ENCODE measurements at regions not wholly inside any gene's neighbourhood (a gene's known extent, or its start where the extent isn't known, plus 50 kb on each side); places are given as distances from the start of the nearest gene placed in this dataset.
A peak's percentile ranks its signal among the peaks of the same experiment; 100 is the strongest.

GRCh38 chr5:8615142-8615858, 746.4 kb downstream of the MTRR start:
- DNase-seq (ENCODE audit: low read depth), result no peak
- TF ChIP-seq CTCF (IDR thresholded peaks at IDR 0.05; ENCODE audit: low read length, missing control alignments), result no peak
- no peak overlapping the region for H3K4me3 ChIP-seq (replicated peaks; ENCODE audit: low read depth, low read length)

DNA sequence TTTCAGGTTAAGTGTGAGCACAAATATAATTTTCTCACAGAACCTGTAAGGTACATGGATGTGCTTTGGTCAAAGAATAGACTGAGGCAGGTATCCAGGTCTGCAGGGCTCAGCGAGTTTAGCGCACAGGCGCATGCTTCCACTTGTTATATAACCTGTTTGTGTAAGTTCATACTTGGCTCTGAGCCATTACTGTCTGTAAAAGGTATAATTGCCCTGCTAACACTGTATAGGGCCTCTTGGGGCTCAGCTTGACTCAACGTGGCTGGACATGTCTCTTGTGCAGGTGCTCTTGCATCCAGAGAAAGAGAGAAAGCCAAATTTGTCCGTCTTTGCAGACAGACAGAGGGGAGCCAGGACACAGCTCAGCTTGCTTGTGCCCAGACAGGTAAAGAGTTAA, 759.6 kb downstream of the MTRR start:
- no peak overlapping the region for H3K4me3 ChIP-seq (replicated peaks; ENCODE audit: low read depth, low read length)
- DNase-seq (ENCODE audit: low read depth), result no peak
- TF ChIP-seq CTCF (IDR thresholded peaks at IDR 0.05; ENCODE audit: low read length, missing control alignments), result no peak

DNA sequence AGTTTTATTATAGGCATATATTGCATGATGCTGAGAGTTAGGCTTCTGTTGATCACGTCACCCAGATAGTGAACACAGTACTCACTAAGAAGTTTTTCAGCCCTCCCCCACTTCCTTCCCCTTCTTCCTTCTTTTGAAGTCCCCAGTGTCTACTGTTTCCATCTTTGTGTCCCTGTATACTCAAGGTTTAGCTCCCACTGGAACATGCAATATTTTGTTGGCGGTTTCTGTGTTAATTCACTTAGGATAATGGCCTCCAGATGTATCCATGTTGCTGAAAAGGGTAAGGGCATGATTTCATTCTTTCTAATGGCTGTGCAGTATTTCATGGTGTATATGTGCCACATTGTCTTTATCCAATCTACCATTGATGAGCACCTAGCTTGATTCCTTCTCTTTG, 764.3 kb downstream of the MTRR start:
- no peak overlapping the region for H3K4me3 ChIP-seq (replicated peaks; ENCODE audit: low read depth, low read length)
- no peak for TF ChIP-seq CTCF (IDR thresholded peaks at IDR 0.05; ENCODE audit: low read length, missing control alignments)
- no peak for DNase-seq (ENCODE audit: low read depth)

DNA sequence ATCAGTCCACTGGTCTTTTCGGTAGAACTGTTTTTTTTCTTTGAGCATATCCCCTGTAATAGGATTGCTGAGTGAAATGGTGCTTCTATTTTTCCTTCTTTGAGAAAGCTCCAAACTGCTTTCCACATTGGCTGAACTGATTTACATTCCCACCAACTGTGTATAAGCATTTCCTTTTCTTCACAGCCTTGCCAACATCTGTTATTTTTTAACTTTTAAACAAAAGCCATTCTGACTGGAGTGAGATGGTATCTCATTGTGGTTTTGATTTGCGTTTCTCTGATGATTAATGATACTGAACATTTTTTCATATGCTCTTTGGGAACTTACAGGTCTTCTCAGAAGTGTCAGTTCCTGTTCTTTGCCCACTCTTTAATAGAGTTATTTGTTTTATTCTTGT, 764.7 kb downstream of the MTRR start:
- no peak for TF ChIP-seq CTCF (IDR thresholded peaks at IDR 0.05; ENCODE audit: low read length, missing control alignments)
- DNase-seq (ENCODE audit: low read depth), result peak; percentile 66
- no peak overlapping the region for H3K4me3 ChIP-seq (replicated peaks; ENCODE audit: low read depth, low read length)

DNA sequence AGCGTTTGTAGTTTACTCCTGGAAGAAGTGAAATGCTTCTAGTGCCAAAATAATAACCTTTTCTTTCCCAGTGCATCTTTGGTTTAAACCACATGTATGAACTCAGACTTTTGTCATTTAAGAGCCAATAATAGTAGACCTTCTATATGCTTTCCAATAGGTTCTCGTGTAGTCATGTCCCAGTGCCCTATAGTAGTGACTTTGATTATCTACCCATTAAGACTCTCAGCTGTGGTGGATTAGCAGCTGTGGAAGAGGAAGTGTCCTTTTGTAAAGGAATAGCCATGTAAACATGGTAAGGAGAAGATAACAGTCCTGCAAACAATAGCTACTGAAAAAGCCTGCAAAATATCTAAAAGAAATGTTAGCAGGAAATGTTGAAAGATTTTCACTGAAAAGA, 765.3 kb downstream of the MTRR start:
- no peak overlapping the region for H3K4me3 ChIP-seq (replicated peaks; ENCODE audit: low read depth, low read length)
- no peak for TF ChIP-seq CTCF (IDR thresholded peaks at IDR 0.05; ENCODE audit: low read length, missing control alignments)
- peak; percentile 36 for DNase-seq (ENCODE audit: low read depth)

DNA sequence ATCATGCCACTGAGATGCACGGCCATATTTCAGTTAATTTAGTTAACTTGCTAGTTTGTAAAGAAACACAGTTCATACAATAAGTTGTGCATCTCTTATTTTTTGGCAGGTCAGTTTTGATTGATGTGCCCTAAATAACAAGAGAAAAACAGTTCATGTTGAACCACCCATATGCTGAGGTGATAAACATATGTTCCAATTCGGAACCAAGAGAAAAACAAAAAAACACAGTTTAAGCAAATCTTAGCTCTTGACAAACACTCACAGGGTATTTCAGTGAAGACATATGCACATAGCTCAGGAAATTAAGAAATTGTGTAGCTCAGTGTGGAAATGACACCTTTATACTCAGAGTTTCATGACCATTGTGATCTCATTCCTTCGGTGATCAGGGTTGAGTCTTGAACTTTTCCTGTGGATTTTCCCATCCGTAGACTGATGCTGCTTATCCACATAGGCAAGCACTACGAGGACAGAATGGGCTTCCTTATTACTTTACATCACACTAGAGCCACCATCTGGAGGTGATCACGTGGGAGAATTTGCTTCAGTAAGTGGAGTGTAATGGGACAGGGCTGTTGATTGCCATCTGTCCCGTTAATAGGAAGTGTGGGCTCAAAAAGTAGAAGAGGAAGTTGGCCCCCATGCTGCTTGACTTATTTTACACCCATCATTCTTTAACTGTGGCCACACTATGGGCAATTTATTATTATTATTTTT, 773.0 kb downstream of the MTRR start:
- no peak for TF ChIP-seq CTCF (IDR thresholded peaks at IDR 0.05; ENCODE audit: low read length, missing control alignments)
- no peak overlapping the region for H3K4me3 ChIP-seq (replicated peaks; ENCODE audit: low read depth, low read length)
- no peak for DNase-seq (ENCODE audit: low read depth)

Measured in fibroblast of pulmonary artery (primary cell).